HG03060 (cell line): ENCODE measurements at regions not wholly inside any gene's neighbourhood (a gene's known extent, or its start where the extent isn't known, plus 50 kb on each side); places are given as distances from the start of the nearest gene placed in this dataset.
A peak's percentile ranks its signal among the peaks of the same experiment; 100 is the strongest.

Experiments used
- ATAC-seq: cut with Tn5 transposase; IDR thresholded peaks from one replicate; pipeline ENCODE4 v1.9.1; 2021; ENCODE audit warnings: low read depth, moderate number of reproducible peaks; ENCODE audit not compliant: unreplicated experiment

GRCh38 chr21:35229290-35229689 lies 180.2 kb upstream of the RUNX1 start:
- no peak for ATAC-seq

GRCh38 chr21:35227786-35228185 lies 178.7 kb upstream of the RUNX1 start:
- ATAC-seq: peak; percentile 24

GRCh38 chr21:35226968-35227744 lies 178.1 kb upstream of the RUNX1 start:
- ATAC-seq: peak; percentile 70

- no peak for ATAC-seq
These were observed 177.2 kb upstream of the RUNX1 start for GRCh38 chr21:35226328-35226727.

- ATAC-seq: no peak
These were observed 176.5 kb upstream of the RUNX1 start for GRCh38 chr21:35225573-35225972.

GRCh38 chr21:35223480-35224156 lies 174.5 kb upstream of the RUNX1 start:
- ATAC-seq: no peak

- no peak for ATAC-seq
These were observed 173.4 kb upstream of the RUNX1 start for GRCh38 chr21:35222541-35222941.

- no peak for ATAC-seq
These were observed 172.9 kb upstream of the RUNX1 start for GRCh38 chr21:35222021-35222420.

GRCh38 chr21:35220301-35220700 lies 171.2 kb upstream of the RUNX1 start:
- no peak for ATAC-seq

GRCh38 chr21:35219719-35220118 lies 170.6 kb upstream of the RUNX1 start:
- ATAC-seq: no peak

- ATAC-seq: no peak
These were observed 170.2 kb upstream of the RUNX1 start for GRCh38 chr21:35219291-35219690.

GRCh38 chr21:35217504-35218060 lies 168.5 kb upstream of the RUNX1 start:
- no peak for ATAC-seq

GRCh38 chr21:35216996-35217395 lies 167.9 kb upstream of the RUNX1 start:
- ATAC-seq: no peak

GRCh38 chr21:35215870-35216269 lies 166.8 kb upstream of the RUNX1 start:
- no peak for ATAC-seq

- no peak for ATAC-seq
These were observed 163.5 kb upstream of the RUNX1 start for GRCh38 chr21:35212393-35213127.

- ATAC-seq: no peak
These were observed 162.7 kb upstream of the RUNX1 start for GRCh38 chr21:35211782-35212181.

GRCh38 chr21:35210093-35210492 lies 161.0 kb upstream of the RUNX1 start:
- ATAC-seq: no peak

- ATAC-seq: no peak
These were observed 159.9 kb upstream of the RUNX1 start for GRCh38 chr21:35208810-35209517.

- ATAC-seq: no peak
These were observed 159.0 kb upstream of the RUNX1 start for GRCh38 chr21:35208104-35208503.

- no peak for ATAC-seq
These were observed 158.2 kb upstream of the RUNX1 start for GRCh38 chr21:35207322-35207721.
